Mesendoderm (in vitro differentiated cells): ENCODE measurements at regions not wholly inside any gene's neighbourhood (a gene's known extent, or its start where the extent isn't known, plus 50 kb on each side); places are given as distances from the start of the nearest gene placed in this dataset.
A peak's percentile ranks its signal among the peaks of the same experiment; 100 is the strongest.

Source experiments
- DNase-seq: peaks from one replicate; pipeline ENCODE4 v3.0.0; 2013
- H2AK5ac ChIP-seq: 2 replicates; pipeline ENCODE4 v1.6.1; 2013; ENCODE audit warnings: low read length, inconsistent platforms
- H2BK120ac ChIP-seq: 2 replicates; pipeline ENCODE4 v1.6.1; 2013; ENCODE audit warnings: low read depth, mild to moderate bottlenecking, low read length, moderate library complexity, mixed read lengths
- H2BK15ac ChIP-seq: replicated peaks from 2 replicates; pipeline ENCODE4 v1.6.1; 2013; ENCODE audit warnings: low read depth, mild to moderate bottlenecking, moderate library complexity
- H2BK5ac ChIP-seq: 2 replicates; pipeline ENCODE4 v1.6.1; 2013; ENCODE audit warnings: low read length, inconsistent platforms
- H3K18ac ChIP-seq: 2 replicates; pipeline ENCODE4 v1.6.1; 2013; ENCODE audit warnings: mild to moderate bottlenecking, low read length, mixed read lengths
- H3K23ac ChIP-seq: one replicate; pipeline ENCODE4 v1.6.1; 2013; ENCODE audit warnings: low read length
- H3K27ac ChIP-seq: 2 replicates; pipeline ENCODE4 v1.5.1; 2013; ENCODE audit warnings: low read depth, mild to moderate bottlenecking, inconsistent platforms, low read length, moderate library complexity
- H3K27me3 ChIP-seq: 2 replicates; pipeline ENCODE4 v1.6.1; 2013; ENCODE audit warnings: low read length, control low read depth, mild to moderate bottlenecking, inconsistent platforms; ENCODE audit not compliant: insufficient read depth, poor library complexity
- H3K36me3 ChIP-seq: 2 replicates; pipeline ENCODE4 v1.6.1; 2013; ENCODE audit warnings: low read length, inconsistent platforms; ENCODE audit not compliant: control insufficient read depth, insufficient read depth
- H3K4ac ChIP-seq: one replicate; pipeline ENCODE4 v1.6.1; 2013; ENCODE audit warnings: low read depth, mild to moderate bottlenecking, low read length, moderate library complexity
- H3K4me1 ChIP-seq: 2 replicates; pipeline ENCODE4 v1.6.1; 2013; ENCODE audit warnings: low read depth, low read length, inconsistent platforms; ENCODE audit not compliant: control insufficient read depth
- H3K4me2 ChIP-seq: 2 replicates; pipeline ENCODE4 v1.6.1; 2013; ENCODE audit warnings: low read length
- H3K4me3 ChIP-seq: 2 replicates; pipeline ENCODE4 v1.5.1; 2013; ENCODE audit warnings: mild to moderate bottlenecking, low read length
- H3K56ac ChIP-seq: one replicate; pipeline ENCODE4 v1.6.1; 2013; ENCODE audit warnings: low read length
- H3K79me1 ChIP-seq: 2 replicates; pipeline ENCODE4 v1.6.1; 2013; ENCODE audit warnings: low read length, inconsistent platforms
- H3K79me2 ChIP-seq: 2 replicates; pipeline ENCODE4 v1.6.1; 2013; ENCODE audit warnings: mild to moderate bottlenecking, low read length; ENCODE audit not compliant: control insufficient read depth, insufficient read depth
- H3K9ac ChIP-seq: 2 replicates; pipeline ENCODE4 v1.6.1; 2013; ENCODE audit warnings: low read length, inconsistent platforms
- H4K5ac ChIP-seq: one replicate; pipeline ENCODE4 v1.6.1; 2013; ENCODE audit warnings: low read length
- H4K8ac ChIP-seq: one replicate; pipeline ENCODE4 v1.6.1; 2013; ENCODE audit warnings: low read depth, mild to moderate bottlenecking, control low read depth, low read length, moderate library complexity
- WGBS: extraction: QIAGEN DNeasy Blood & Tissue Kit; methylation state at CpG from one replicate; pipeline ENCODE4 v1.1.7; 2013; ENCODE audit warnings: low lambda C conversion rate, missing lambda C conversion rate; ENCODE audit not compliant: insufficient coverage; ENCODE audit errors: extremely low coverage; 5-methylcytosine and 5-hydroxymethylcytosine counted together

DNA sequence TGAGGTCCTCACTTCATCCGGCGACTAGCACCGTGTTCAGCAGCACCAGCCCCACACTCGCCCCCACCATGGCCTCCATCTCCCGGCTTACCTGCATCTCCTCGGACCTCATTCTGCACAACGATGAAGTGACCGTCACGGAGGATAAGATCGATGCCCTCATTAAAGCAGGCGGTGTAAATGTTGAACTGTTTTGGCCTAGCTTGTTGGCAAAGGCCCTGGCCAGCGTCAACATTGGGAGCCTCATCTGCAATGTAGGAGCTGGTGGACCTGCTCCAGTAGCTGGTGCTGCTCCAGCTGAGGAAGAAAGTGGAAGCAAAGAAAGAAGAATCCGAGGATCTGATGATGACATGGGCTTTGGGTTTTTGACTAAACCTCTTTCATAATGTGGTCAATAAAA lies 70.5 kb upstream of the MYCN start:
- Histone ChIP-seq H3K4me2 (no peak overlapping the region), H2BK15ac (no peak overlapping the region), H3K4me3 (no peak overlapping the region), H3K27me3 (no peaks in the 10 kb centered on the region), H2BK120ac (no peak overlapping the region), H4K8ac (no peak overlapping the region), H3K9ac (no peak overlapping the region), H2BK5ac (no peak overlapping the region), H3K23ac (no peak overlapping the region), H3K4ac (no peak overlapping the region), H2AK5ac (no peak overlapping the region), H3K79me2 (no peaks in the 10 kb centered on the region), H3K79me1 (no peaks in the 10 kb centered on the region), H3K18ac (no peak overlapping the region), H3K56ac (no peak overlapping the region), H3K36me3 (no peaks in the 10 kb centered on the region), H4K5ac (no peak overlapping the region), H3K4me1 (no peaks in the 10 kb centered on the region), H3K27ac (no peak overlapping the region)
- no peak for DNase-seq
- no CpG with 5 or more reads among the region's 13 CpGs for WGBS

GRCh38 chr2:15870565-15870964 lies 69.8 kb upstream of the MYCN start:
- no peak overlapping the region for H3K9ac ChIP-seq
- no peaks in the 10 kb centered on the region for H3K36me3 ChIP-seq
- H2AK5ac ChIP-seq: no peak overlapping the region
- DNase-seq: no peak
- no CpG with 5 or more reads among the region's 5 CpGs for WGBS
- no peak overlapping the region for H4K8ac ChIP-seq
- no peak overlapping the region for H2BK120ac ChIP-seq
- H3K18ac ChIP-seq: no peak overlapping the region
- H2BK15ac ChIP-seq: no peak overlapping the region
- H3K56ac ChIP-seq: no peak overlapping the region
- no peak overlapping the region for H4K5ac ChIP-seq
- H3K4ac ChIP-seq: no peak overlapping the region
- no peak overlapping the region for H3K4me3 ChIP-seq
- H3K79me1 ChIP-seq: no peaks in the 10 kb centered on the region
- no peak overlapping the region for H2BK5ac ChIP-seq
- no peaks in the 10 kb centered on the region for H3K4me1 ChIP-seq
- H3K79me2 ChIP-seq: no peaks in the 10 kb centered on the region
- H3K4me2 ChIP-seq: no peak overlapping the region
- no peak overlapping the region for H3K23ac ChIP-seq
- no peaks in the 10 kb centered on the region for H3K27me3 ChIP-seq
- no peak overlapping the region for H3K27ac ChIP-seq

- H3K23ac ChIP-seq: no peak overlapping the region
- H2BK120ac ChIP-seq: no peak overlapping the region
- H4K8ac ChIP-seq: no peak overlapping the region
- no peak overlapping the region for H3K4ac ChIP-seq
- no peak overlapping the region for H2BK5ac ChIP-seq
- H2AK5ac ChIP-seq: no peak overlapping the region
- H4K5ac ChIP-seq: no peak overlapping the region
- no peak overlapping the region for H2BK15ac ChIP-seq
- H3K4me2 ChIP-seq: no peak overlapping the region
- H3K4me3 ChIP-seq: no peak overlapping the region
- H3K56ac ChIP-seq: no peak overlapping the region
- no peaks in the 10 kb centered on the region for H3K4me1 ChIP-seq
- no peak overlapping the region for H3K9ac ChIP-seq
- H3K36me3 ChIP-seq: no peaks in the 10 kb centered on the region
- H3K79me2 ChIP-seq: no peaks in the 10 kb centered on the region
- no CpG with 5 or more reads among the region's 3 CpGs for WGBS
- no peak for DNase-seq
- no peaks in the 10 kb centered on the region for H3K79me1 ChIP-seq
- H3K27ac ChIP-seq: no peak overlapping the region
- no peaks in the 10 kb centered on the region for H3K27me3 ChIP-seq
- no peak overlapping the region for H3K18ac ChIP-seq
These were observed 69.0 kb upstream of the MYCN start for GRCh38 chr2:15871239-15871783.

DNA sequence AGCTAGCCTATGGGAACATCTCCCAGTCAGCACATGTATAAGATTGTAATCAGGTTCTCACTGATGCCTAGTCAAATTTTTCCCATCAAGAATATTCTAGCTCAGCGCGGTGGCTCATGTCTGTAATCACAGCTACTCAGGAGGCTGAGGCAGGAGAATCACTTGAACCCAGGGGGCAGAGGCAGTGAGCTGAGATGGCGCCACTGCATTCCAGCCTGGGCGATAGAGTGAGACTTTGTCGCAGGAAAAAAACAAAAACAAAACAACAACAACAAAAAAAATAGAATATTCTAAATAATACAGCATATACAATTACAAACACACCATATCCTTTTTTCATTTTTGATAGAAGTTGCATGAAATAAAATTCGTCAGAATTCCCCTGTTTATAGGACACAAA lies 67.5 kb upstream of the MYCN start:
- H2BK15ac ChIP-seq: no peak overlapping the region
- H3K4ac ChIP-seq: no peak overlapping the region
- no peak overlapping the region for H2BK120ac ChIP-seq
- H2BK5ac ChIP-seq: no peak overlapping the region
- H3K4me3 ChIP-seq: no peak overlapping the region
- no peaks in the 10 kb centered on the region for H3K27me3 ChIP-seq
- H3K27ac ChIP-seq: no peak overlapping the region
- H3K4me2 ChIP-seq: no peak overlapping the region
- H3K4me1 ChIP-seq: no peaks in the 10 kb centered on the region
- H4K8ac ChIP-seq: no peak overlapping the region
- H3K9ac ChIP-seq: no peak overlapping the region
- no peak overlapping the region for H3K23ac ChIP-seq
- H3K79me2 ChIP-seq: no peaks in the 10 kb centered on the region
- no peak overlapping the region for H3K56ac ChIP-seq
- no peaks in the 10 kb centered on the region for H3K79me1 ChIP-seq
- WGBS: no CpG with 5 or more reads among the region's 6 CpGs
- H2AK5ac ChIP-seq: no peak overlapping the region
- no peak overlapping the region for H3K18ac ChIP-seq
- H3K36me3 ChIP-seq: no peaks in the 10 kb centered on the region
- H4K5ac ChIP-seq: no peak overlapping the region
- no peak for DNase-seq

GRCh38 chr2:15874321-15874720 lies 66.0 kb upstream of the MYCN start:
- no peak overlapping the region for H2BK5ac ChIP-seq
- no peak overlapping the region for H3K18ac ChIP-seq
- H4K8ac ChIP-seq: no peak overlapping the region
- H3K4me1 ChIP-seq: no peaks in the 10 kb centered on the region
- no peaks in the 10 kb centered on the region for H3K79me2 ChIP-seq
- H3K36me3 ChIP-seq: no peaks in the 10 kb centered on the region
- no peak overlapping the region for H2BK120ac ChIP-seq
- H3K4me2 ChIP-seq: no peak overlapping the region
- H3K4ac ChIP-seq: no peak overlapping the region
- H3K4me3 ChIP-seq: no peak overlapping the region
- H3K56ac ChIP-seq: no peak overlapping the region
- no peak overlapping the region for H2BK15ac ChIP-seq
- no peak overlapping the region for H4K5ac ChIP-seq
- peak; percentile 51 for DNase-seq
- H3K23ac ChIP-seq: no peak overlapping the region
- H3K9ac ChIP-seq: no peak overlapping the region
- WGBS: no CpG with 5 or more reads among the region's 3 CpGs
- H3K27ac ChIP-seq: no peak overlapping the region
- H3K79me1 ChIP-seq: no peaks in the 10 kb centered on the region
- no peak overlapping the region for H2AK5ac ChIP-seq
- no peaks in the 10 kb centered on the region for H3K27me3 ChIP-seq
